Activated B cell treated with CpG ODN at 0.5 μM for 24 hours (primary cell): ENCODE measurements at regions not wholly inside any gene's neighbourhood (a gene's known extent, or its start where the extent isn't known, plus 50 kb on each side); places are given as distances from the start of the nearest gene placed in this dataset.

Experiments used
- ATAC-seq: fragments of 200-7000 bp; cut with Tn5 transposase; one replicate; pipeline ENCODE4 v1.10.0; 2021; ENCODE audit warnings: low read depth, mild to moderate bottlenecking, moderate library complexity
- CTCF ChIA-PET: fragments of 350-600 bp; sonication (Branson Sonifier 250); formaldehyde crosslinking; loops from one replicate; lab custom pipeline; 2021; ENCODE audit warnings: antibody characterized with exemption; lab: Charles Lee
- POLR2A ChIA-PET: fragments of 350-600 bp; sonication (Branson Sonifier 250); formaldehyde crosslinking; loops from one replicate; lab custom pipeline; 2021; ENCODE audit warnings: antibody characterized with exemption; lab: Charles Lee
- DNase-seq: peaks from one replicate; pipeline ENCODE4 v3.0.0; 2022
- H3K27ac Mint-ChIP-seq: one replicate; pipeline ENCODE4 v1.8.0; 2020; ENCODE audit warnings: mixed read lengths
- H3K27me3 Mint-ChIP-seq: one replicate; pipeline ENCODE4 v1.8.0; 2021; ENCODE audit warnings: mixed read lengths
- H3K36me3 Mint-ChIP-seq: one replicate; pipeline ENCODE4 v1.8.0; 2021; ENCODE audit warnings: low read depth, mixed read lengths
- H3K4me1 Mint-ChIP-seq: one replicate; pipeline ENCODE4 v1.8.0; 2021; ENCODE audit warnings: mixed read lengths
- H3K4me3 Mint-ChIP-seq: one replicate; pipeline ENCODE4 v1.8.0; 2020; ENCODE audit warnings: mild to moderate bottlenecking, mixed read lengths
- H3K9me3 Mint-ChIP-seq: one replicate; pipeline ENCODE4 v1.8.0; 2020; ENCODE audit warnings: mixed read lengths
- CTCF ChIP-seq: fragments of 200-600 bp; IDR thresholded peaks from one replicate; pipeline ENCODE4 v1.8.0; 2022; ENCODE audit warnings: antibody characterized with exemption, mild to moderate bottlenecking
- intact Hi-C: fragments of 100-400 bp; cut with micrococcal nuclease; formaldehyde crosslinking; loops from one replicate; pipeline ENCODE4 v1.15.1; 2024

GRCh38 chr1:215330426-215330825 is 236.7 kb upstream of the KCTD3 start:
- Mint-ChIP-seq H3K4me3 (no peak overlapping the region), H3K9me3 (no peaks in the 10 kb centered on the region), H3K27ac (no peak overlapping the region), H3K27me3 (no peaks in the 10 kb centered on the region), H3K4me1 (no peaks in the 10 kb centered on the region), H3K36me3 (no peaks in the 10 kb centered on the region)
- ATAC-seq (no peak), DNase-seq (no peak)
- TF ChIP-seq CTCF, result no peak
- CTCF ChIA-PET, result no interaction called here
- POLR2A ChIA-PET, result no interaction called here
- intact Hi-C loops, result no loop called here

- H3K27ac Mint-ChIP-seq, result no peak overlapping the region
- TF ChIP-seq CTCF, result no peak
- H3K4me3 Mint-ChIP-seq, result no peak overlapping the region
- ATAC-seq, result no peak
- POLR2A ChIA-PET, result no interaction called here
- no peaks in the 10 kb centered on the region for H3K36me3 Mint-ChIP-seq
- DNase-seq, result no peak
- no peaks in the 10 kb centered on the region for H3K27me3 Mint-ChIP-seq
- CTCF ChIA-PET, result no interaction called here
- no peaks in the 10 kb centered on the region for H3K9me3 Mint-ChIP-seq
- intact Hi-C loops, result no loop called here
- no peaks in the 10 kb centered on the region for H3K4me1 Mint-ChIP-seq
Measured at GRCh38 chr1:215344539-215344938, 222.6 kb upstream of the KCTD3 start.

GRCh38 chr1:215345208-215345607 is 221.9 kb upstream of the KCTD3 start:
- TF ChIP-seq CTCF, result no peak
- CTCF ChIA-PET, result no interaction called here

GRCh38 chr1:215345766-215346165 is 221.3 kb upstream of the KCTD3 start:
- CTCF ChIA-PET, result no interaction called here
- H3K27me3 Mint-ChIP-seq, result no peaks in the 10 kb centered on the region
- DNase-seq (no peak), ATAC-seq (no peak)
- TF ChIP-seq CTCF, result no peak
- H3K27ac Mint-ChIP-seq, result no peak overlapping the region
- H3K9me3 Mint-ChIP-seq, result no peaks in the 10 kb centered on the region
- POLR2A ChIA-PET, result no interaction called here
- H3K36me3 Mint-ChIP-seq, result no peaks in the 10 kb centered on the region
- H3K4me3 Mint-ChIP-seq, result no peak overlapping the region
- intact Hi-C loops, result no loop called here
- H3K4me1 Mint-ChIP-seq, result no peaks in the 10 kb centered on the region

More at GRCh38 chr1:215345208-215345607, 221.9 kb upstream of the KCTD3 start:
- Mint-ChIP-seq H3K9me3 (no peaks in the 10 kb centered on the region), H3K4me1 (no peaks in the 10 kb centered on the region), H3K27me3 (no peaks in the 10 kb centered on the region), H3K36me3 (no peaks in the 10 kb centered on the region), H3K27ac (no peak overlapping the region), H3K4me3 (no peak overlapping the region)
- no peak for DNase-seq
- no peak for ATAC-seq
- intact Hi-C loops, result no loop called here
- POLR2A ChIA-PET, result no interaction called here

- Mint-ChIP-seq H3K4me3 (no peak overlapping the region), H3K4me1 (no peaks in the 10 kb centered on the region), H3K36me3 (no peaks in the 10 kb centered on the region), H3K9me3 (peaks cover 6% of the 10 kb centered on the region), H3K27me3 (no peaks in the 10 kb centered on the region), H3K27ac (no peak overlapping the region)
- ChIA-PET POLR2A (no interaction called here), CTCF (no interaction called here)
- intact Hi-C loops, result no loop called here
- TF ChIP-seq CTCF, result no peak
- ATAC-seq (no peak), DNase-seq (no peak)
Measured at GRCh38 chr1:215357901-215358300, 209.2 kb upstream of the KCTD3 start.
